Uterus (tissue), 2 donors: ENCODE measurements at regions not wholly inside any gene's neighbourhood (a gene's known extent, or its start where the extent isn't known, plus 50 kb on each side); places are given as distances from the start of the nearest gene placed in this dataset.

Source experiments
- POLR2A ChIP-seq, 2 donors: fragments of 450-650 bp; IDR thresholded peaks; one replicate each; pipeline ENCODE4 v1.6.1; 2016; ENCODE audit warnings: antibody characterized with exemption in 2 of 2, mild to moderate bottlenecking in 1 of 2, moderate library complexity in 1 of 2
- TF ChIP-seq, protein P1 (sequence below), 4 experiments: fragments of 200-600 bp in 2 of 4; fragments of 450-650 bp in 2 of 4; sonication (generic) in 2 of 4; IDR thresholded peaks; one replicate each; pipeline ENCODE4 v1.5.1; 2016 to 2019; ENCODE audit warnings: antibody characterized with exemption in 4 of 4, mild to moderate bottlenecking in 2 of 4, moderate library complexity in 1 of 4

DNA sequence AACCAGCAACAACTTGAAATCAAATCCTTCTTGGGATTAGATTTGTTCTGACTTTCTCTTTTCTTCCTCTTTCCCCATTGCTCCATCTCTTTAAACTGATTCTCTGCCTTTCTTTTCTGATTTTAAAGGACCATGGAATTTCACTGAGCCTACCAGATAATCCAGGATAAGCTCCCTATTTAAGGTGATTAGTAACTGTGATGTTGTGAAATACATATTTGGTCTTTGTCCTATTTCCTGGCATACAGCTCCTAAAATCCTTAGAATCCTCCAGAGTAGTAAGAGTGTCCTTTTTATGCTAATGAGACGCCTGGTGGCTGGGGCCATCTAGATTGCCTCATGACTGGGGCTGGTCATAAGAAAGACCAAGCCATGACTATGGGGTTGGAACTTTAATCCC is 236.9 kb downstream of the USP25 start:
- TF ChIP-seq, protein P1, sequence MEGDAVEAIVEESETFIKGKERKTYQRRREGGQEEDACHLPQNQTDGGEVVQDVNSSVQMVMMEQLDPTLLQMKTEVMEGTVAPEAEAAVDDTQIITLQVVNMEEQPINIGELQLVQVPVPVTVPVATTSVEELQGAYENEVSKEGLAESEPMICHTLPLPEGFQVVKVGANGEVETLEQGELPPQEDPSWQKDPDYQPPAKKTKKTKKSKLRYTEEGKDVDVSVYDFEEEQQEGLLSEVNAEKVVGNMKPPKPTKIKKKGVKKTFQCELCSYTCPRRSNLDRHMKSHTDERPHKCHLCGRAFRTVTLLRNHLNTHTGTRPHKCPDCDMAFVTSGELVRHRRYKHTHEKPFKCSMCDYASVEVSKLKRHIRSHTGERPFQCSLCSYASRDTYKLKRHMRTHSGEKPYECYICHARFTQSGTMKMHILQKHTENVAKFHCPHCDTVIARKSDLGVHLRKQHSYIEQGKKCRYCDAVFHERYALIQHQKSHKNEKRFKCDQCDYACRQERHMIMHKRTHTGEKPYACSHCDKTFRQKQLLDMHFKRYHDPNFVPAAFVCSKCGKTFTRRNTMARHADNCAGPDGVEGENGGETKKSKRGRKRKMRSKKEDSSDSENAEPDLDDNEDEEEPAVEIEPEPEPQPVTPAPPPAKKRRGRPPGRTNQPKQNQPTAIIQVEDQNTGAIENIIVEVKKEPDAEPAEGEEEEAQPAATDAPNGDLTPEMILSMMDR (IDR thresholded peaks at IDR 0.05) = no peak
- no peak for TF ChIP-seq POLR2A (IDR thresholded peaks at IDR 0.05)
